KMS-11 (cell line): ENCODE measurements at regions not wholly inside any gene's neighbourhood (a gene's known extent, or its start where the extent isn't known, plus 50 kb on each side); places are given as distances from the start of the nearest gene placed in this dataset.

Source experiments
- H2AFZ ChIP-seq: fragments of 200-600 bp; sonication (generic); 2 replicates; pipeline ENCODE4 v1.6.1; 2016; ENCODE audit warnings: antibody characterized with exemption, mixed run types, low read depth
- H3K27ac ChIP-seq: fragments of 200-600 bp; sonication (generic); 2 replicates; pipeline ENCODE4 v1.6.1; 2016; ENCODE audit warnings: mild to moderate bottlenecking, mixed run types
- H3K27me3 ChIP-seq: fragments of 200-600 bp; sonication (generic); 2 replicates; pipeline ENCODE4 v1.6.1; 2017; ENCODE audit warnings: mild to moderate bottlenecking, low read depth, mixed run types, moderate library complexity; ENCODE audit not compliant: insufficient read depth
- H3K36me3 ChIP-seq: fragments of 200-600 bp; sonication (generic); 2 replicates; pipeline ENCODE4 v1.6.1; 2017; ENCODE audit warnings: mild to moderate bottlenecking, mixed run types; ENCODE audit not compliant: insufficient read depth
- H3K4me1 ChIP-seq: fragments of 200-600 bp; sonication (generic); 2 replicates; pipeline ENCODE4 v1.6.1; 2016; ENCODE audit warnings: mild to moderate bottlenecking, low read depth, mixed run types; ENCODE audit not compliant: poor library complexity, severe bottlenecking
- H3K4me2 ChIP-seq: fragments of 200-600 bp; sonication (generic); 2 replicates; pipeline ENCODE4 v1.7.0; 2016; ENCODE audit warnings: mild to moderate bottlenecking, mixed run types
- H3K4me3 ChIP-seq: fragments of 200-600 bp; sonication (generic); IDR thresholded peaks from 2 replicates; pipeline ENCODE4 v1.6.1; 2017; ENCODE audit warnings: low read depth, low read length, mixed read lengths; ENCODE audit not compliant: insufficient read depth
- H3K79me2 ChIP-seq: fragments of 200-600 bp; sonication (generic); 2 replicates; pipeline ENCODE4 v1.6.1; 2016; ENCODE audit warnings: low read depth, mixed run types; ENCODE audit not compliant: insufficient read depth
- H3K9ac ChIP-seq: fragments of 200-600 bp; sonication (generic); 2 replicates; pipeline ENCODE4 v1.6.1; 2016; ENCODE audit warnings: mild to moderate bottlenecking, mixed run types
- H4K20me1 ChIP-seq: fragments of 200-600 bp; sonication (generic); 2 replicates; pipeline ENCODE4 v1.6.1; 2016; ENCODE audit warnings: mild to moderate bottlenecking, mixed run types; ENCODE audit not compliant: insufficient read depth
- TF ChIP-seq, protein P1 (sequence below): fragments of 200-600 bp; sonication (generic); conservative IDR thresholded peaks from 2 replicates; pipeline ENCODE4 v1.6.1; 2017; ENCODE audit warnings: low read depth, mild to moderate bottlenecking, antibody characterized with exemption, low read length, moderate library complexity, mixed read lengths

DNA sequence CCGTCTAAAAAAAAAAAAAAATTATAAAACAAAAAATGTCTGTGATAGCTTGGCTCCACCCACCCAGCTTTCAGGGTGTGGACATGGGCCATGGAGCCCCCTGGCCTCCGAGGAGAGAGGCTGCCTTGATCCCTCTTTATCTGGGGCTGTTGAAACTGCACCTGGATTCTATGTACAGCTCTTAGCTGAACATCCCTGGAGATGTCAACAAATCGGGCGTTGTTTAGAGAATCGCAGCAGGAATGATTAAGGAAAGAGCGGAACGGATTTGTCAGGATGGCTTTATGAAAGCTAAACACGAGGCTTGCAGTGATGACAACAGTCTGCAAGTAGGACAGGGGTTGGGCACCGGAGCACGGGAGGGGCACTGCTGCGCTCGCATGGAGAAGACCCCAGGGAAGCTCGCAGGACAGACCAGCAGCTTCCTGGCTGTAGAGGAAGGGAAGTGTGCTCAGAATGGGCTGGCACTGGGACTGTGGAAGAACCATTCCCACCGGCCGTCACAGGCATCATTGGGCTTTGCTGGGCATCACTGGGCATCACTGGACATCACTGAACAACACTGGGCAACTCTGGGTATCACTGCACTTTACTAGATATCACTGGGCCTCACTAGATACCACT is 195.8 kb upstream of the FOXF1 start:
- Histone ChIP-seq H3K79me2 (no peaks in the 10 kb centered on the region), H3K9ac (no peak overlapping the region), H3K4me2 (no peak overlapping the region), H3K36me3 (no peaks in the 10 kb centered on the region), H3K27me3 (peaks cover 26% of the 10 kb centered on the region; the same call in 1 of the 2 replicates), H4K20me1 (no peaks in the 10 kb centered on the region), H3K27ac (no peak overlapping the region), H2AFZ (no peak overlapping the region), H3K4me3 (no peak overlapping the region), H3K4me1 (no peaks in the 10 kb centered on the region)
- TF ChIP-seq, protein P1, sequence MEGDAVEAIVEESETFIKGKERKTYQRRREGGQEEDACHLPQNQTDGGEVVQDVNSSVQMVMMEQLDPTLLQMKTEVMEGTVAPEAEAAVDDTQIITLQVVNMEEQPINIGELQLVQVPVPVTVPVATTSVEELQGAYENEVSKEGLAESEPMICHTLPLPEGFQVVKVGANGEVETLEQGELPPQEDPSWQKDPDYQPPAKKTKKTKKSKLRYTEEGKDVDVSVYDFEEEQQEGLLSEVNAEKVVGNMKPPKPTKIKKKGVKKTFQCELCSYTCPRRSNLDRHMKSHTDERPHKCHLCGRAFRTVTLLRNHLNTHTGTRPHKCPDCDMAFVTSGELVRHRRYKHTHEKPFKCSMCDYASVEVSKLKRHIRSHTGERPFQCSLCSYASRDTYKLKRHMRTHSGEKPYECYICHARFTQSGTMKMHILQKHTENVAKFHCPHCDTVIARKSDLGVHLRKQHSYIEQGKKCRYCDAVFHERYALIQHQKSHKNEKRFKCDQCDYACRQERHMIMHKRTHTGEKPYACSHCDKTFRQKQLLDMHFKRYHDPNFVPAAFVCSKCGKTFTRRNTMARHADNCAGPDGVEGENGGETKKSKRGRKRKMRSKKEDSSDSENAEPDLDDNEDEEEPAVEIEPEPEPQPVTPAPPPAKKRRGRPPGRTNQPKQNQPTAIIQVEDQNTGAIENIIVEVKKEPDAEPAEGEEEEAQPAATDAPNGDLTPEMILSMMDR, result no peak

DNA sequence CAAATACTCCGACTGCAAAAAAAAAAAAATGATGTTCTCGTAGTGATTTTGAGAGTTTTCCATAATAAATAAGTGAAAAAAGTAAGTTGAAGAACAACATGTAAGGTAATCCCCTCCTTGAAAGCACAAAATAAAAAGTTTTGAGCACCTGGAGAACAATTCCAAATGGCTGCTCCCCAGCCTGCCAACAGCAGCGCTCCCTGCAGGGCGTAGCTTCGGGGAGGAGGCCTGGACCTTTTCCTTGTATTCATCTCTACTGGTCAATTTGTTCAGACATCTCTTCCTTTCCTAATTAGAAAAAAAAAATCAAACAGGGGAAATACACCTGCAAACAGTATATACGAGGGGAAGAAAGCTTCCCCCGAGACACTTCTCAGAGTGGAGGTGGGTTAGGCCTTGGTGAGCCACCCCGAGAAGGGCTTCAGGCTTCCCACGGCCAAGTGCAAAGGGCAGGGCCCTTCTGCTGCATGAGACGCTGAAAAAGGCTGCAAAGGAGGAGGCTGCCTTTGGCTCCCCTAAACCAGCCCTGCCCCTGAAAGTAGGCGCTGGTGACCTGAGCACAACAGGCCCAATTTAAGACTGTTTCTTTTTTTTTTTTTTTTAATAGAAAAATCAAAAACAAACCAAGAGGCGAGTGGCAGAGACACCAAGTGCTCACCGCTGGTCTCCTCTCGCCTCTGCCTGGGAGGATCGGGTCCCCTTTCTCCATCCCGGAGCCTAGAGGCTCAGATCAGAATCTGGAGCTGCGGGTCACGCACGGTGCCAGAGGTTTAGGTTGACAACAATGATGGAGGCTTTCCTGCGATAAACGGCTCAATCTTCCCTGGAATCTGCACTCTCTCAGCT is 193.1 kb upstream of the FOXF1 start:
- H3K4me2 ChIP-seq, result no peak overlapping the region
- no peak overlapping the region for H2AFZ ChIP-seq
- peaks cover 31% of the 10 kb centered on the region; the same call in 1 of the 2 replicates for H3K27me3 ChIP-seq
- no peaks in the 10 kb centered on the region for H3K36me3 ChIP-seq
- TF ChIP-seq, protein P1, result no peak
- no peak overlapping the region for H3K4me3 ChIP-seq
- no peak overlapping the region for H3K27ac ChIP-seq
- no peak overlapping the region for H3K9ac ChIP-seq
- H4K20me1 ChIP-seq, result no peaks in the 10 kb centered on the region
- no peaks in the 10 kb centered on the region for H3K4me1 ChIP-seq
- H3K79me2 ChIP-seq, result no peaks in the 10 kb centered on the region

DNA sequence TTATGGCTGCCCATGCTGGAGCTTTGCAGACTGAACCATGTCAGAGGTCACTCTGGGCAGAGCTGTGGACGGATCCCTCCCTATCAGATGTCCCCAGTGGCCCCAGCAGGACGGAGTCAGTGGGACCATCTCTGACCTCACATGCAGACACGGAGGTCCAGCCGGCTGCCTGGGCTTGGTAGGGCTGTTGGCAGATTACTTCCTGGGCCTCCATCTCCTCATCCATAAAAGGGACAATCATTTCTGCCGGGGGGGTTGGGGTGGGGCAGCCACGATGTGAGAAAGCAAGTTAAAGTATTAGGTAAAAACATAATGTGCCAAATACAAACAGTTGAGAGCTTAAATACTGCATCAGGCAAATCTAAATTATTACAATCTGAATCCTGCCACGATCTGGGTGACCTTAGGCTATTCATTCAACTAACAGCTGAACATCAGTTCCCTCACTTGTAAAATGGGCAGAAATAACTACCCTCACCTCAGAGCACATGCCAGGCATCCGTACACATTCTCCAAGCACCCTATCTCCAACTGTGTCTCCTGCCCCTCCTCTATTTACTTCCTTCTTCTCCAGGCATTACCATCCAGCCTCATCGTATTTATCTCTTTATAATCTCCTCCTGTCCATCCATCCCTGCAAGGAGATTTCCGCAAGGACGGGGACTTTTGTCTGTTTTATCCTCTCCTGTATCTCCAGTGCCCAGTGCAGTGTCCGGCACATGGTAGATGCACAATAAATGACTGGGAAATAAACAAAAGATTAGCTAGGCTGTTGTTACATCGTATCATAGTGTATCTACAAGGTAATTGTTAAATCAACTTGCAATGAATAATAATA is 192.3 kb upstream of the FOXF1 start:
- TF ChIP-seq, protein P1, result no peak
- H3K4me1 ChIP-seq, result no peaks in the 10 kb centered on the region
- H3K4me2 ChIP-seq, result no peak overlapping the region

DNA sequence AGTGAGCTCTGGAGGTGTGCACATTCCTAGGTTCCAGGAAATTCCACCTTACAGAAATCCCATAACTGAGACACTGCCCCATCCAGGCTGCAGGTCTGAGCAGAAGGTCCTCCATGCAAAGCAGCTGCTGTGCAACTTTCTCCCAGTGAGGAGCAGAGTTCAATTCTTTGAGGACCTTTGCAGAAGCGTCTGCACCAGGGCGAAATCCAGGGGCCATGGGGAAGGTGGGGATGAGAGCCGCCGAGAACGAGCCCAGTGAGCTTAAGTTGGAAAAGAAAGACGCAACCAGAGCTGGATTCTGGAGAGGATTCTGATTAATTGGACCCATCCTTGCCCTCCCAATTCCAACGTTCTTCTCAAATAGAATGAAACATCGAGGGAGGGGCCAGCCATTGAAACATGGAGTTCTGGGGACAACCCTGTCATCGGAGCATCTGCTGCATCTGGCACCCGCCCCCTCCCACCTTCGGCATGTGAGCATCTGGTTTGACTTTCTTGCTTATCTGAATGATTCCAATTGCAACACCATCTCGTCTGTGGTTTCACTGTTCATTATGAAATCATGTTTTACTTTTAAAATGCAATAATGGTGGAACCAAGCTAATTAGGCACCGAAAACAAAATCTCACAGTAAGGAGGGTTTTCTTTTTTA is 190.6 kb upstream of the FOXF1 start:
- Histone ChIP-seq H3K4me2 (no peak overlapping the region), H3K36me3 (no peaks in the 10 kb centered on the region), H3K4me1 (no peaks in the 10 kb centered on the region), H4K20me1 (no peaks in the 10 kb centered on the region), H3K27me3 (peaks cover 23% of the 10 kb centered on the region; the same call in 1 of the 2 replicates), H2AFZ (no peak overlapping the region), H3K79me2 (no peaks in the 10 kb centered on the region), H3K27ac (no peak overlapping the region), H3K9ac (no peak overlapping the region), H3K4me3 (no peak overlapping the region)
- TF ChIP-seq, protein P1, result no peak

More for the DNA sequence above, 192.3 kb upstream of the FOXF1 start:
- Histone ChIP-seq H3K27ac (no peak overlapping the region), H3K79me2 (no peaks in the 10 kb centered on the region), H2AFZ (no peak overlapping the region), H3K36me3 (no peaks in the 10 kb centered on the region), H3K4me3 (no peak overlapping the region), H4K20me1 (no peaks in the 10 kb centered on the region), H3K27me3 (peaks cover 27% of the 10 kb centered on the region; the same call in 1 of the 2 replicates), H3K9ac (no peak overlapping the region)
